ENCODE measurements at regions not wholly inside any gene's neighbourhood (a gene's known extent, or its start where the extent isn't known, plus 50 kb on each side); places are given as distances from the start of the nearest gene placed in this dataset.

GRCh38 chr2:235382601-235383000 lies 111.2 kb upstream of the AGAP1 start:
- DNase-seq (ENCODE audit: low read depth, low spot score), result no peak
- no peak overlapping the region for H3K27ac ChIP-seq

DNA sequence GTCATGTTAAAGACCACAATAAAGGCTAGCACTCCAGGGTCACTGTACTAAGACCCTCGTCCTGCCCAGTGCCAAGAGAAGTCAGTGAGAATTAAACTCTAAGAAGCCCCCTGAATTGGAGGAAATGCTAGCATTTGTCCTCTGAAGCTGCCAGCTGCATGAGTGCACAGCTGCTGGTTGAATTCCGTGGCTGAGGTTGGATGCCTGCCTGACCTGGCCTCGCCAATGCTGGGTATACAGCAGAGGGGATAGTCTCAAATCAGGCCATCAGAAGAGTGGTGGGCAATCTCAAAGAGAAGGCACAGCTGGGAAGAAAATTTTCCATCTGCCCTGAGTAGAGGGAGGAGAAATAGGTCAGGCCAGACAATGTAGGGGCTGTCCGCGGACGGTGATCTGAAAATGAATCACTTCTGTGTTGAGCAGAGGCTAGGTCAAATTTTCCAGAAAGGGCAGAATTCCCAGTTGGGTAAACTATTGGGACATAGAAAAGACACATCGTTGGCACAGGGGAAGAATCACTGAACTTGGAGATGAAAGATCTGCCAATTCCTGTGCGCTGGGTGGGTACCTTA lies 110.5 kb upstream of the AGAP1 start:
- no peak overlapping the region for H3K27ac ChIP-seq

DNA sequence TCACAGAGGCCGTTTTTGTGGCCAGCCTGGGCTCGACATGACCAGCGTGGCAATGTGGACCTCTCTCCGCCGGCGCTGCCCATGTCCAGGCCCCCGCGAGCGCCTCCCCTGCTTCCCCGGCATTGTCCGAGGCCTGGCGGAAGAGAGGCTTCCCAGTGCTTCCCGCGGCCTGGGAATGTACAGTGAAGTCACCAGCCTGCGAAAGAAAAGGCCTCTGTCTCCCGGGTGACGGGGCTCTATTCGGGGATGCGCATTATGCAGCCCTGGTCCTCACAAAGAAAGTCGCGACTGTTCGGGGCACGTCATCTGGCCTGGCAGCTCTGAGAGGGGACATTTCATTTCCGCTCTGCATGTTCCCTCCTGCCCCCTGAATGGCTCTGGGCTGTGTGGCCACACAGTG lies 109.2 kb upstream of the AGAP1 start:
- H3K27ac ChIP-seq, result no peak overlapping the region
- DNase-seq (ENCODE audit: low read depth, low spot score), result no peak

More for the DNA sequence above, 110.5 kb upstream of the AGAP1 start:
- no peak for DNase-seq (ENCODE audit: low read depth, low spot score)

DNA sequence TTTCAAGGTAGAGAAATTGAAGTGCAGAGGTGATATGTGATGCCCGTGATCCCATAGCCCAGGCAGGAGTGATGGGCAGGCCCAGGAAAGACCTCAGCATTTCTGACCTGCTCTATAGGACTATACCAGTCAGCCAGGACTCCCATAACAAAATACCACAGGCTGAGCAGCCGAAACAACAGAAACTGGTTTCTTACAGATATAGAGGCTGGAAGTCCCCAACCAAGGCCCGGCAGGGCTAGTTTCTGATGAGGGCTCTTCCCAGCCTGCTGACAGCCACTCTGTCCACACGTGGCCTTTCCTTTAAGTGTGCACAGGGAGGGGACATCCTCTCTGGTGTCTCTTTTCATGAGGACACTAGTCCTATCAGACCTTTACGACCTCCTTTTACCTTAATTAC lies 104.2 kb upstream of the AGAP1 start:
- no peak overlapping the region for H3K27ac ChIP-seq
- DNase-seq (ENCODE audit: low read depth, low spot score), result no peak

GRCh38 chr2:235390108-235390815 lies 103.6 kb upstream of the AGAP1 start:
- no peak for DNase-seq (ENCODE audit: low read depth, low spot score)
- no peak overlapping the region for H3K27ac ChIP-seq

- no peak for DNase-seq (ENCODE audit: low read depth, low spot score)
- no peak overlapping the region for H3K27ac ChIP-seq
Measured at GRCh38 chr2:235390816-235391194, 103.0 kb upstream of the AGAP1 start.

DNA sequence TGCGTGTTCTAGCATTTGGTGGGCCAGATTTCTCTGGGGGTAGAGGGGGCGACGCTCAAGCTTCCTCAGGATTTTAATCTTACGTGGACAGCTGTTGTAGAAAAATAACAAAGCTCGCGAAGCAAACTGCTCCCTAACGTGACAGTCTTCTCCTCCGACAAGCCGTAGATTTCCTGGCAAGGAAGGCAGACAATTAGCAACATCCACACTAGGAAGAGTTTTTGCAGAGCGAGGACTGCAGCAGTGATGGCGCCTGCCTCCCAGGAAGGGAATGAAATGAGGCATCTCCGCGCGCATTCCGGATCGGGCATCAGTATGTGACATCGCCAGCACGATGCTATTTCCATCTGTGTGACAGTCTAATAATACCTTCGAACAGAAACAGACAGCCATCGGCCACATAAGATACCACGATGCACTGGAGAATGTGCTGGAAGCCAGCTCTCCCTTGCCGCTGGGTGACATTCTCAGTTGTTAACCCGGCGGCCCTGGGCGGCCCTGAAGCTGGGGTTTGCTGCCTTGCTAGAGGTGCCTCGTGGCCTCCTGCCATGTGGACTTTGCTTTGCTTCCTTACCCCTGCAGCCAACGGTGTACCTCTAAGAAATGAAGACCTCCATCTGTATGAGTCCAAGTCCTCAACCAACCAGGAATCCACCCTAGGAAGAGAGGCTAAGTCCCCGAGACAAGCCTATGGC lies 101.8 kb upstream of the AGAP1 start:
- H3K27ac ChIP-seq, result no peak overlapping the region
- no peak for DNase-seq (ENCODE audit: low read depth, low spot score)

DNA sequence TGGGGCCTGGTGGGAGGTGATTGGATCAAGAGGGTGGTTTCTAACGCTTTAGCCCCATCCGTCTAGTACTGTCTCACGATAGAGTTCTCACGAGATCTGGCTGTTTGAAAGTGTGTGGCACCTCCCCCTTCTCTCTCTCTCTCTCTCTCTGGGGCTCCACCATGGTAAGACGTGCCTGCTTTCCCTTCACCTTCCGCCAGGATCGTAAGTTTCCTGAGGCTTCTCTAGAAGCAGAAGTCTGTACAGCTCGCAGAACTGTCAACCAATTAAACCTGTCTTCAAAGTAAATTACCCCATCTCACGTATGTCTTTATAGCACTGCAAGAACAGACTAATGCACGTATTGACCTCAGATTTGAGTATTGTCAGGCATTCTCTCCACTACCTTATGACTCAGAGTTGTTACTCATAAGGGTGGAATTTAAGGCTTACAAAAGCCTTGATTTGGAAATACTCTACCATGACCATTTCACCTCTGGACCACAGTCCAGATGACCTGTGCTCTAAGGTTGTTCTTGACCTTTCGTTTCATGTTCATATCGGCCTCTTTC lies 99.5 kb upstream of the AGAP1 start:
- DNase-seq (ENCODE audit: low read depth, low spot score), result peak; percentile 51

DNA sequence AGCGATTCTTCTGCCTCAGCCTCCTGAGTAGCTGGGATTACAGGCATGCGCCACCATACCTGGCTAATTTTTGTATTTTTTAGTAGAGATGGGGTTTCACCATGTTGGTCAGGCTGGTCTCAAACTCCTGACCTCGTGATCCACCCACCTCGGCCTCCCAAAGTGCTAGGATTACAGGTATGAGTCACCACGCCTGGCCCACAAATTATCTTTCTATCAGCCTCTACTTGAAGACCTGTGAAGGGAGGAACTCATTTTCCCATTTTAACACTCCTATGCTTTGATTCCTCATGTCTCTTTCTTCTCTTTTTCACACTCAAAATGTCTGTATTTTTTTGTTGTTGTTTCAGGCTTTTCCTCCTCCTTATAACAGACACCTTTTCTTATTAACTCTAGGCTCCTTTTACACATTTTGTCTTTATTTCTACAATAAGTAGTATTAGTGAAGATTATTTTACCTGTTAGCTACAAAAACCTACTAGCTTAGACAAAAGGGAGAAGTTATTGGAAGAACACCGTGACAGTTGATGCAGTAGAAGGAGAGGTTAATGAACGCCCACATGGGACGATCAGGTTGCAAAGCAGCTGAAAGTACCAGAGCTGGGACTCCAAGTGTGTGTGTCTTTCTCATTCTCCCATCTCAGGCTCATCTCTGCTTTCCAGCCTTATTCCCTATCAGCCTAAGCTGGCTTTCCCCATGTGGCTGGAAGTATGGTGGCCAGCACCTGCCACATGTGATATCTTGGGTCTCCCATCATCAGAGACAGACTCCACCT lies 97.6 kb upstream of the AGAP1 start:
- no peak overlapping the region for H3K27ac ChIP-seq
- no peak for DNase-seq (ENCODE audit: low read depth, low spot score)

More for the DNA sequence above, 99.5 kb upstream of the AGAP1 start:
- H3K27ac ChIP-seq, result no peak overlapping the region

DNA sequence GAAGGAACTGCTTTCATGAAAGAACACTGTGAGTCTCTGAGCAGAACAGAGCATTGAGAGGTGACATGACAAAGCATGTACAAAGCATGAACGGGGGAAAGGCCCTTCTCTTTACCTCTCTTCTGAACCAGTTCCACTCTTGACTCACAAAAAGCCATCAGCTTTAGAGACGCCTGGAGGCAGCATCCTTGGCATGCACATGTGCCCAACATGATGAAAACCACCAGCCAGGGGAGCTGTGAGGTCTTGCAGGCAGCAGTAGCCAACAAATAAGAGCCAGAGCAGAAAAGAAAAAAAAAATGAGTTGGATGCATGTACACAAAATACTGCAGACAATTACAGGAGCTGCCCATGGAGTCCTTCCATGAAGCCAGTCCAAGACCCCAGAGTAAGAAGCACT lies 95.5 kb upstream of the AGAP1 start:
- H3K27ac ChIP-seq, result no peak overlapping the region
- DNase-seq (ENCODE audit: low read depth, low spot score), result no peak

GRCh38 chr2:235399895-235400294 lies 93.9 kb upstream of the AGAP1 start:
- no peak for DNase-seq (ENCODE audit: low read depth, low spot score)
- H3K27ac ChIP-seq, result no peak overlapping the region

DNA sequence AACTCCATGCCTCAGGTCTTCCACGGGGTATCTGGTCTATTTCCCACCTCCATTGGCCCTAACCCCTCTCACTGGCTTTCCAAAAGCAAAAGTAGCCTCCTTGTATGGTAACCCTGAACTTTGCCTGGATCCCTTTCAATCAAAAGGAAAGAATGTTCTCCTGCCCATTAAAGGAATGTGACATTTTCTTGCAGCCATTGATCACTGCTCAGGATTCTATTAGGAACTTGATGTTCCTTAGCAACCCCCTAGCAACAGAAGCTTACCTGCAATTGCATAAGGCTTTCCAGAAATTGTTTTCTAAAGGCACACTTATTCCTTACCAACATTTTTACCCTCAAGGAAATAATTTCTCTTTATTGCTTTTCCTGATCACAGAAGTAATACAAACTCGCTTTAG lies 91.4 kb upstream of the AGAP1 start:
- H3K27ac ChIP-seq, result no peak overlapping the region
- no peak for DNase-seq (ENCODE audit: low read depth, low spot score)

DNA sequence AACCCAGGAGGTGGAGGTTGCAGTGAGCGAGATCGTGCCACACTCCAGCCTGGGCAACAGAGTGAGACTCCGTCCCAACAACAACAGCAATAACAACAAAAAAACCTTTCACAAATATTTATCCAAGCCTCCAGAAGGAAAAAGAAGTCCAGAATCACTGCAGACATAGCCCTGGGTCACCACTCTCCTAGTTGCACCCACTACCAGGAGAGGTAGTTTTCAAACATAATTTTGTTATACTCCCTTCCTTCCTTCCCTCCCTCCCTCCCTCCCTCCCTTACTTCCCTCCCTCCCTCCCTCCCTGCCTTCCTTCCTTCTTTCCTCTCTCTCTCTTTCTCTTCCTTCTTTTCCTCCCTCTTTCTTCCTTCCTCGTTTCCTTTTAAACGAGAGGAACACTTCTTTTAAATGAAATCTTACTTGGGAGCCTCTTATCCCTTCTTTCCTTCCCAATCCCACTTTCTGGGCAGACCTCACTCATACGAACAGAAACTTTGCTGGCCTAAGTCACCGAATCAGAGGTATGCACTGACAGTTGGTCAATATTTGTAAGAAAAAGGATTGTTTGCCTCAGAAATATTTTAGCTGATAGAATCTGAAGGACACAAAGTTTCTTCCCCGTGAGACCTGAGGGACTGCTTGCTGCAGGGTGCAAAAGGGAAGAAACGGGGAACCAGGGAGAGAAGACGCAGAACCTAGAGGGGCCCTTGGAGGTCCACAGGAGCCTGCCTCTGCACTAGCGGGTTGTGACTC lies 88.1 kb upstream of the AGAP1 start:
- no peak overlapping the region for H3K27ac ChIP-seq
- no peak for DNase-seq (ENCODE audit: low read depth, low spot score)

GRCh38 chr2:235406430-235406829 lies 87.4 kb upstream of the AGAP1 start:
- no peak for DNase-seq (ENCODE audit: low read depth, low spot score)
- no peak overlapping the region for H3K27ac ChIP-seq

DNA sequence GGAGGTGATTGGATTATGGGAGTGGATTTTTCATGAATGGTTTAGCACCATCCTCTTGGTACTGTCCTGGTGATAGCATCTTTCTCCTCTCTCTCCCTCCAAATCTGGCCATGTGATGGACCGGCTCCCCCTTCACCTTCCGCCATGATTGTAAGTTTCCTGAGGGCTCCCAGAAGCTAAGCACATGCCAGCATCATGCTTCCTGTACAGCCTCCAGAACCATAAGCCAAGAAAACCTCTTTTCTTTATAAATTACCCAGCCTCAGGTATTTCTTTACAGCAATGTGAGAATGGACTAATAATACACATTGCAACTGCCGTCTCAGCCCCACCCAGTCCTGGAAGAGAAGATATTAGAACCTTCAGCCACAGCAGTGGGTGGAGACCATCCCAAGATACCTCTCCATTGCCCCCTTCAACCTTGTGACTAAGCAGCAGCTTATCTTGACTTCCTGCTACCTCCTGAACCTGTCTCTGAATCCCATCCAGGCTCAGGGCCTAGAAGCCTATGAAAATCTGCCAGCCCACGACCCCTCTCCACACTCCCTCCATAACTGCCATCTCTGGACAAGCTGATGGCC lies 81.8 kb upstream of the AGAP1 start:
- H3K27ac ChIP-seq, result no peak overlapping the region
- no peak for DNase-seq (ENCODE audit: low read depth, low spot score)

- DNase-seq (ENCODE audit: low read depth, low spot score), result no peak
- no peak overlapping the region for H3K27ac ChIP-seq
Measured at GRCh38 chr2:235413064-235413463, 80.8 kb upstream of the AGAP1 start.

DNA sequence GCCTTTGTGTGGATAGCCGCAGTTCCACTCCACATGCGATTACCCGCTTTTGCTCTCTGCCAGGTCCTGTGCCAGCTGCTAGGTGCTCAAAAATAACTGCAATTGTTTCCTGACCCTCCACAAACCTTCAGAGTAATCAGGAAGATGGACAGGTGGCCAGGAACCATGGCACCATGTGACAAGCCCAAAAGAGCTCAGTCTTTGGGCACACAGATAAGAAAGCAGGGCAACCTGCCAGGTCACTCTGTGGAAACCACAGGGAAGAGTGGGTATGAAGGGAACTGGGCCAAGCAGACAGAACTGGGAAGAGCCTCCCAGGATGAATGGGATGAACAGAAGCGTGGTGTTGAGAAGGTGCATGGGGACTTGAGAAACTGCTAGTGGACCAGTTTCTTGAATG lies 79.4 kb upstream of the AGAP1 start:
- no peak for DNase-seq (ENCODE audit: low read depth, low spot score)
- no peak overlapping the region for H3K27ac ChIP-seq

DNA sequence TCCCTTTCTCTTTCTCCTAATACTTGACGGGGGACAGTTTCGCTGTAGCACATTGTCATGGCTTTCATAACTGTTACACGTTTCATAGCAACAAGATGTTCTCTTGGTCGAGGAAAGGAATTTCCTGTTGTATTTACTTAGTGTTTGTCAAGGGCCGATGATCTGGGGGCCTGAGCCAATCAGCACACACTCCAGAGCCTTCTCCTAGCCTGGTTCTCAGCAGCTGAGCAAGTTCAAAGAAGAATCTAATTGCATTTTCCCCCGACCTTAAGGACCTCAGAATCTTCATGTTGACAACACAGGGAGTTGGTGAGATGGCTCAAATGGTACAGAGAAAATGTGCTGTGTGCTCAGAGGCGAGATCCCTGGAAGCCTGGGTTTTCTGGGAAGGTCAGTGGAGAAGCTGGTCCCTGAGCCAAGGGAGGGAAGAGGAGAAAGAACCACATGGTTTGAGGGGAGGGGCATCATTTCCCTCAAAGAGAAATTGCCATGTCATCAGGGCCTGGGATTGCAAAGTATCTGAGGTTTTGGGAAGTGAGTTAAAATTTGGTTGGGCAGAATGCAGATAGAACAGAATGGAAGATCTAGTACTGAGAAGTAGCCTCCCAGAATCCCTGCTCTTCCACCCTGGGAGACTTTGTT lies 76.9 kb upstream of the AGAP1 start:
- no peak for DNase-seq (ENCODE audit: low read depth, low spot score)

GRCh38 chr2:235418918-235419317 lies 74.9 kb upstream of the AGAP1 start:
- no peak for DNase-seq (ENCODE audit: low read depth, low spot score)
- no peak overlapping the region for H3K27ac ChIP-seq

More for the DNA sequence above, 76.9 kb upstream of the AGAP1 start:
- no peak overlapping the region for H3K27ac ChIP-seq

Measured in epithelial cell of prostate (primary cell).